GM21737 (cell line): ENCODE measurements at regions not wholly inside any gene's neighbourhood (a gene's known extent, or its start where the extent isn't known, plus 50 kb on each side); places are given as distances from the start of the nearest gene placed in this dataset.
"Not testable (repeated sequence)": the region's sequence is repeated elsewhere in the genome, so short reads cannot be mapped to it uniquely, and the experiment has no call there.

Experiments
- ATAC-seq: cut with Tn5 transposase; IDR thresholded peaks from one replicate; pipeline ENCODE4 v1.9.1; 2021; ENCODE audit warnings: mild to moderate bottlenecking, moderate library complexity; ENCODE audit not compliant: unreplicated experiment

- ATAC-seq: no peak
Measured at GRCh38 chr2:53497020-53497419, 270.6 kb upstream of the CHAC2 start.

GRCh38 chr2:53493210-53493609, 274.4 kb upstream of the CHAC2 start:
- ATAC-seq: no peak

GRCh38 chr2:53490659-53491058, 276.9 kb upstream of the CHAC2 start:
- ATAC-seq: no peak

- not testable (repeated sequence) for ATAC-seq
Measured at GRCh38 chr2:53486185-53486899, 281.3 kb upstream of the CHAC2 start.

GRCh38 chr2:53485021-53485728, 282.4 kb upstream of the CHAC2 start:
- ATAC-seq: no peak

- no peak for ATAC-seq
Measured at GRCh38 chr2:53484531-53484930, 283.1 kb upstream of the CHAC2 start.

- no peak for ATAC-seq
Measured at GRCh38 chr2:53477517-53477916, 290.1 kb upstream of the CHAC2 start.

- ATAC-seq: no peak
Measured at GRCh38 chr2:53476834-53477233, 290.8 kb upstream of the CHAC2 start.

GRCh38 chr2:53475766-53476165, 291.8 kb upstream of the CHAC2 start:
- no peak for ATAC-seq

GRCh38 chr2:53475321-53475720, 292.3 kb upstream of the CHAC2 start:
- ATAC-seq: no peak

GRCh38 chr2:53474914-53475313, 292.7 kb upstream of the CHAC2 start:
- ATAC-seq: no peak

- ATAC-seq: no peak
Measured at GRCh38 chr2:53473775-53474311, 293.8 kb upstream of the CHAC2 start.

GRCh38 chr2:53473236-53473635, 294.4 kb upstream of the CHAC2 start:
- no peak for ATAC-seq

- no peak for ATAC-seq
Measured at GRCh38 chr2:53467467-53468180, 300.0 kb upstream of the CHAC2 start.

- no peak for ATAC-seq
Measured at GRCh38 chr2:53463806-53464726, 303.5 kb upstream of the CHAC2 start.

- ATAC-seq: no peak
Measured at GRCh38 chr2:53460937-53461336, 306.7 kb upstream of the CHAC2 start.

GRCh38 chr2:53460347-53460746, 307.3 kb upstream of the CHAC2 start:
- ATAC-seq: no peak

GRCh38 chr2:53455094-53455493, 312.5 kb upstream of the CHAC2 start:
- no peak for ATAC-seq

- no peak for ATAC-seq
Measured at GRCh38 chr2:53452957-53453748, 314.5 kb upstream of the CHAC2 start.

GRCh38 chr2:53452400-53452799, 315.2 kb upstream of the CHAC2 start:
- no peak for ATAC-seq
